HUES48 (cell line): ENCODE measurements at regions not wholly inside any gene's neighbourhood (a gene's known extent, or its start where the extent isn't known, plus 50 kb on each side); places are given as distances from the start of the nearest gene placed in this dataset.

Source experiments
- H3K27ac ChIP-seq: one replicate; pipeline ENCODE4 v1.7.0; 2013; ENCODE audit warnings: low read depth, low read length, inconsistent platforms
- H3K27me3 ChIP-seq: 2 replicates; pipeline ENCODE4 v1.6.1; 2013; ENCODE audit warnings: mild to moderate bottlenecking, low read length; ENCODE audit not compliant: control insufficient read depth, insufficient read depth
- H3K36me3 ChIP-seq: 2 replicates; pipeline ENCODE4 v1.6.1; 2013; ENCODE audit warnings: low read length; ENCODE audit not compliant: control insufficient read depth, insufficient read depth
- H3K4me1 ChIP-seq: 2 replicates; pipeline ENCODE4 v1.6.1; 2013; ENCODE audit warnings: mild to moderate bottlenecking, low read length; ENCODE audit not compliant: control insufficient read depth, insufficient read depth
- H3K4me3 ChIP-seq: 2 replicates; pipeline ENCODE4 v1.5.1; 2013; ENCODE audit warnings: mild to moderate bottlenecking, low read depth, low read length
- H3K9ac ChIP-seq: 2 replicates; pipeline ENCODE4 v1.6.1; 2013; ENCODE audit warnings: mild to moderate bottlenecking, low read depth, low read length, moderate library complexity
- H3K9me3 ChIP-seq: 2 replicates; pipeline ENCODE4 v1.6.1; 2013; ENCODE audit warnings: low read length; ENCODE audit not compliant: control insufficient read depth, insufficient read depth

DNA sequence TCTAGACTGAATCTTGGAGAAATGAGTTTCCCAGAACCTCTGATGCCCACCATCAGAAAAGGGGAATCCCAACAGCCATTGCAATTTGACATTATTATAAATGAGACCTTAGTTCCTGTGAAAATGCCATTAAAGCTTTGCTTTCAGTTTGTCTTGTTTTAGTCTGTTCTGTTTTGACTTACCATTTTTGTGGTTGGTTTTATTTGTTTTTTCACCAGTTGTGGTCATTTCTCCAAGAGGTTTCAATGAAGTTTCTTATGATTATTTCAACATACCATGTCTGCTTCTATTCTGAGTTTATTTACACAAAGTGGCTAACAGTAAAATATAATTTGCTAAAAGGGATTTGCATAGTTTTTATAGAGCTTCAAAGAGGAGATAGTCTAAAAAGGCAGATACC is 175.0 kb upstream of the MCTP2 start:
- Histone ChIP-seq H3K9ac (no peak overlapping the region), H3K9me3 (no peaks in the 10 kb centered on the region), H3K4me3 (no peak overlapping the region), H3K4me1 (no peaks in the 10 kb centered on the region), H3K36me3 (no peaks in the 10 kb centered on the region), H3K27me3 (no peaks in the 10 kb centered on the region), H3K27ac (no peak overlapping the region)

DNA sequence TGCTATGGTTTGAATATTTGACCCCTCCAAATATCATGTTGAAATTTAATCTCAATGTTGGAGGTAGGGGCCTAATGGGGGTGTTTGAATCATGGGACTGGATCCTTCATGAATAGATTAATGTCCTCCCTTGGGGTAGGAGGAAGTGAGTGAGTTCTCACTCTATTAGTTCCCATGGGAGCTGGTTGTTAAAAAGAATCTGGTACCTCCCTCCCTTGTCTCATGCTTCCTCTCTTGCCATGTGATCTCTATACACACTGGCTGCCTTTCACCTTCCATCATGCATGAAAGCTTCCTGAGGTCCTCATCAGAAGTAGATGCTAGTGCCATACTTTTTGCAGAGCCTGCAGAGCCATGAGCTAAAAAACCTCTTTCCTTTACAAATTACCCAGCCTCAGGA is 177.7 kb upstream of the MCTP2 start:
- H3K27ac ChIP-seq, result no peak overlapping the region
- no peaks in the 10 kb centered on the region for H3K27me3 ChIP-seq
- no peak overlapping the region for H3K9ac ChIP-seq
- H3K4me3 ChIP-seq, result no peak overlapping the region
- no peaks in the 10 kb centered on the region for H3K36me3 ChIP-seq
- H3K4me1 ChIP-seq, result no peaks in the 10 kb centered on the region
- no peaks in the 10 kb centered on the region for H3K9me3 ChIP-seq

DNA sequence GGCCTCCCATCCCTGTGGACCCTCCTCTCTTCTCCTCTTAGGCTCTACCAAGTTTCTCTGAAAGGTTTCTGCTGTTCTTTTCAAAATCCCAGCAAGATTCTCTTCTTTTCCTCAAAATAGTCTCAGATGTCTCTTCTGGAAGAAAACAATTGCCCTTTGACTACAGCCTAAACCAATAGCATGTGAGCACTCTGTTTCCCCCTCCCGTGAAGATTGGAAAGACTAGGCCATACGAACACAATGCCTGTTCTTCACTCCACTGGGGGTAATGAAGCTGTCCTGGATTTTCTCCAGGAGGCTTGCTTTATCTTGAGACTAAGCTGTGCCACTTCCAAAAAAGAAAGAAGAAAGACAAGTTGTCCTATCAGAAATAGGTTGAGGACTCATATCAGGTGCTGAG is 178.7 kb upstream of the MCTP2 start:
- Histone ChIP-seq H3K9me3 (no peaks in the 10 kb centered on the region), H3K4me3 (no peak overlapping the region), H3K36me3 (no peaks in the 10 kb centered on the region), H3K27me3 (no peaks in the 10 kb centered on the region), H3K9ac (no peak overlapping the region), H3K4me1 (no peaks in the 10 kb centered on the region), H3K27ac (no peak overlapping the region)

DNA sequence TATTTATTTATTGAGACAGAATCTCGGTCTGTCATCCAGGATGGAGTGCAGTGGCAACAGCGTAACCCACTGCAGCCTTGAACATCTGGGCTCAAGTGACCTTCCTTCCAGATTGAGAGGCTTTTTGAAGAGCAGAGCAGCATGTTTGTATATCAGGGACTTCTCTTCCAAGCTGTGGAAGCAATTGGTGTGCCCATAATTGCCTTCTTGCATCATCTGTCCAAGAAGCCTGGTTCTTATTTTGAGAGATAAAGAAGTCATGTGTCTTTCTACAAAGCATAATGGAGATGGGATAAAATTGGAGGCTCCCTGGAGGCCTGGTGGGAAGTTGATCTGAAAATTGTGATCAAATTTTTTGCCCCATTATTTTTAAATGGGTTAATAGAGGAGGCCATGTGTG is 183.8 kb upstream of the MCTP2 start:
- H3K27me3 ChIP-seq, result no peaks in the 10 kb centered on the region
- H3K9me3 ChIP-seq, result no peaks in the 10 kb centered on the region
- no peak overlapping the region for H3K9ac ChIP-seq
- no peak overlapping the region for H3K4me3 ChIP-seq
- no peaks in the 10 kb centered on the region for H3K4me1 ChIP-seq
- no peaks in the 10 kb centered on the region for H3K36me3 ChIP-seq
- no peak overlapping the region for H3K27ac ChIP-seq

DNA sequence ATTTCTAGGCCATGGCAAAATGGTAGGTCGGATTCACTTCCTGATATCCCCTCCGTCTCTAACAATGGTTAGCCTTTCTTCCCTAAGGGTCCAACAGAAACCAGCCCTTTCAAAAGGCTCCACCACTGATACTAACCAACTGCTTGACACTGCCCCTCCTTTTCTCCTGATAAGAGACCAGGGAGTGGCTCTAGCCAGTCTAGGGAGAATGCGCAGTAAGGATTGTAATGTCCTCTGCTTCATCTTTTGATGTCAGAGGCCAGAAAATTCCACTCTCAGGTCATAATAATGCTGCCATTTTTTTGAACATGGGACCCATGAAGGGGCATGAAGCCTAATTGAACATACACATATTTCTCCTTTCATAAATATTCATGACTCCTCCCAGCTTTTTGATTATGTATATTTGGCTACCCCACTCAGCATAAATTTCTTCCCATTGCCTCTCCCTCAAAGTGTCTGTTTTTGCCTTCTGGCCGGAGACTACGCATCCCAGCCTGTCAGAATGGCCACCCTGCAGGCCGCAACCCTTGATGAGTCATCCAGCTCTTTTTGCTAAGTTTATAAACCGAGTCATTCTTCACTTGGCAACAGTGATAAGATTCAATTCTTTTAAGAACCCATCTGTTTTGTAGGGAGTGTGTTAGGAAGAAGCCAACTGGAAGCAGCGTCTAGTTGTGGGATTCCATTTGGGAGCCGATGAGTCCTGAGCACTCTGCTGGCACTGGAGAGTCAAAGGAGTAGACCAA is 189.0 kb upstream of the MCTP2 start:
- Histone ChIP-seq H3K4me1 (no peaks in the 10 kb centered on the region), H3K9ac (no peak overlapping the region), H3K36me3 (no peaks in the 10 kb centered on the region), H3K27ac (no peak overlapping the region), H3K9me3 (no peaks in the 10 kb centered on the region), H3K4me3 (no peak overlapping the region), H3K27me3 (no peaks in the 10 kb centered on the region)

DNA sequence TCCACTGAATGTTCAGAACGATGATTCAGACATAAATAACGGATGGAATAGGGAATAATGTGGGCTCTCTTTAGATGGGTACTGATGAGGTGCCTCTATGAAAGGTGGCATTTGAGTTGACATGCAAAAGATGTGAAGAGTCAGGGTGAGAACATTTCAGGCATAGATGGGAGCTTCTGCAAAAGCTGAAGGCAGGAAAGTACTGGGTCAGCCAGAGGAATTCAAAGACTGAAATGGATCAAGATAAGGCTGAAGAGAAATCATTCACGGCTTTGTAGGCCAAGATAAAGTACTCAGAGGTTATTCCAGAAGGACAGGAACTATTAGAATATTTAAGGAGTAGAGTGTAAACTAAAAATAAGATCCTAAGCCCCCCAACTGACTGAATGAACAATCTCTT is 189.6 kb upstream of the MCTP2 start:
- Histone ChIP-seq H3K27ac (no peak overlapping the region), H3K36me3 (no peaks in the 10 kb centered on the region), H3K27me3 (no peaks in the 10 kb centered on the region), H3K4me1 (no peaks in the 10 kb centered on the region), H3K9ac (no peak overlapping the region), H3K4me3 (no peak overlapping the region), H3K9me3 (no peaks in the 10 kb centered on the region)

DNA sequence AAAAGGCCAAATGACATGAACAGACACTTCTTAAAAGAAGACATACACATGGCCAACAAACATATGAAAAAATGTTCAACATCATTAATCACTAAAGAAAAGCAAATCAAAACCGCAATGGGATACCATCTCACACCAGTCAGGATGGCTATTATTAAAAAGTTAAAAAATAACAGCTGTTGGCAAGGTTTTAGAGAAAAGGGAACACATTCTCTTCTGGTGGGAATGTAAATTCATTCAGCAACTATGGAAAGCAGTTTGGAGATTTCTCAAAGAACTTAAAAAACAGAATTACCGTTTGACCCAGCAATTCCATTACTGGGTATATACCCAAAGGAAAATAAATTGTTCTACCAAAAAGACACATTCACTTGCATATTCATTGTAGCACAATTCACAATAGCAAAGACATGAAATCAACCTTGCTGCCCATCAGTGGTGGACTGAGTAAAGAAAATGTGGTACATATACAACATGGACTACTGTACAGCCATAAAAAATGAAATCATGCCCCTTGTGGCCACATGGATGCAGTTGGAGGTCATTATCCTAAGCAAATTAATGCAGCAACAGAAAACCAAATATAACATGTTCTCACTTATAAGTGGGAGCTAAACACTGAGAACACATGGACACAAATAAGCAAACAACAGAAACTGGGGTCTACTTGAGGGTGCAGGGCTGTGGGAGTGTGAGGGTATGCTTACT is 190.7 kb upstream of the MCTP2 start:
- H3K36me3 ChIP-seq, result no peaks in the 10 kb centered on the region
- H3K9ac ChIP-seq, result no peak overlapping the region
- H3K27ac ChIP-seq, result no peak overlapping the region
- no peaks in the 10 kb centered on the region for H3K4me1 ChIP-seq
- no peak overlapping the region for H3K4me3 ChIP-seq
- no peaks in the 10 kb centered on the region for H3K27me3 ChIP-seq
- no peaks in the 10 kb centered on the region for H3K9me3 ChIP-seq

- Histone ChIP-seq H3K9ac (no peak overlapping the region), H3K4me1 (no peaks in the 10 kb centered on the region), H3K4me3 (no peak overlapping the region), H3K9me3 (no peaks in the 10 kb centered on the region), H3K27ac (no peak overlapping the region), H3K36me3 (no peaks in the 10 kb centered on the region), H3K27me3 (no peaks in the 10 kb centered on the region)
These were observed 195.2 kb upstream of the MCTP2 start for GRCh38 chr15:94036156-94036555.

GRCh38 chr15:94033683-94034020 is 197.7 kb upstream of the MCTP2 start:
- H3K27me3 ChIP-seq, result no peaks in the 10 kb centered on the region
- H3K9me3 ChIP-seq, result no peaks in the 10 kb centered on the region
- H3K27ac ChIP-seq, result no peak overlapping the region
- H3K36me3 ChIP-seq, result no peaks in the 10 kb centered on the region
- H3K9ac ChIP-seq, result no peak overlapping the region
- no peak overlapping the region for H3K4me3 ChIP-seq
- no peaks in the 10 kb centered on the region for H3K4me1 ChIP-seq

DNA sequence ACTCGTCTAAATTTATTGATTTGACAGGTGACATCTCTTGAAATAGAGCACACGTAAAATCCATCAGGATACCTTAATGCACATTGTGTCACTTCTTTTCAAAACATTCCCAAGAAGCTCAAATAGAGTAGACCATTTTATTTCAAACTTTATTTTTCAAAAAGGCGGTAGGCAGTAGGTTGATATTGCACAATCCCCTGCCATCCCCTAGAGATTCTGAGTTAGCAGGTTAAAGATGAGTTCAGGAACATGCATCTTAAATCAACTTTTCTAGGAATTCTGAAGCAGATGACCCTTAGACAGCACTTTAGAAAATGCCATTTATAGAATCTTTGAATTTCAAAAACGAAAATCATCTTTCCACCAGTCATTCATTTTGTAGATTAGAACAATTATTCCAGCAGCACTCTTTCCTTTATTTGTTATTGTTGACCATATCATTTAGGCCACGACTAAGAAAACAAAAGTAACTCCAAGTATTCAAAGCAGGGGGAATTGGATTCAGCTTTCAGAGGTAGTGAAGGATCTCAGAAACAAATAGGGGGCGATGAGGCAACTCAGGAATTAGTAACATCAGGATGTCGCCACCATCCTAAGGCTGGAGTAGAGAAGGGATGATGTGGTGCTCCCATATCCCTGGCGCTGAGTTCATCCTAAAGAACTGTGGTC is 198.2 kb upstream of the MCTP2 start:
- no peaks in the 10 kb centered on the region for H3K4me1 ChIP-seq
- no peaks in the 10 kb centered on the region for H3K9me3 ChIP-seq
- no peaks in the 10 kb centered on the region for H3K27me3 ChIP-seq
- no peak overlapping the region for H3K9ac ChIP-seq
- no peak overlapping the region for H3K4me3 ChIP-seq
- H3K36me3 ChIP-seq, result no peaks in the 10 kb centered on the region
- H3K27ac ChIP-seq, result no peak overlapping the region

- Histone ChIP-seq H3K4me1 (no peaks in the 10 kb centered on the region), H3K9ac (no peak overlapping the region), H3K9me3 (no peaks in the 10 kb centered on the region), H3K27me3 (no peaks in the 10 kb centered on the region), H3K27ac (no peak overlapping the region), H3K4me3 (no peak overlapping the region), H3K36me3 (no peaks in the 10 kb centered on the region)
These were observed 198.8 kb upstream of the MCTP2 start for GRCh38 chr15:94032571-94032970.
